Femur (tissue), 1 donor: ENCODE measurements at regions not wholly inside any gene's neighbourhood (a gene's known extent, or its start where the extent isn't known, plus 50 kb on each side); places are given as distances from the start of the nearest gene placed in this dataset.

Experiments
- DNase-seq: peaks from one replicate; pipeline ENCODE4 v3.0.0-alpha.2; 2017

- no peak for DNase-seq
Measured at GRCh38 chr9:38312406-38312805, 80.1 kb upstream of the ALDH1B1 start.

- peak; percentile 64 for DNase-seq
Measured at GRCh38 chr9:38311382-38312270, 80.9 kb upstream of the ALDH1B1 start.

- DNase-seq, result no peak
Measured at GRCh38 chr9:38309324-38310195, 82.9 kb upstream of the ALDH1B1 start.

GRCh38 chr9:38308136-38308535 is 84.4 kb upstream of the ALDH1B1 start:
- no peak for DNase-seq

- no peak for DNase-seq
Measured at GRCh38 chr9:38306899-38307298, 85.6 kb upstream of the ALDH1B1 start.

GRCh38 chr9:38305582-38305981 is 86.9 kb upstream of the ALDH1B1 start:
- no peak for DNase-seq

GRCh38 chr9:38301376-38302106 is 91.0 kb upstream of the ALDH1B1 start:
- DNase-seq, result no peak

GRCh38 chr9:38299856-38300255 is 92.6 kb upstream of the ALDH1B1 start:
- no peak for DNase-seq

GRCh38 chr9:38298904-38299303 is 93.6 kb upstream of the ALDH1B1 start:
- no peak for DNase-seq

GRCh38 chr9:38298503-38298902 is 94.0 kb upstream of the ALDH1B1 start:
- no peak for DNase-seq

- no peak for DNase-seq
Measured at GRCh38 chr9:38296807-38297206, 95.7 kb upstream of the ALDH1B1 start.

- DNase-seq, result no peak
Measured at GRCh38 chr9:38295764-38296163, 96.7 kb upstream of the ALDH1B1 start.

- DNase-seq, result peak; percentile 54
Measured at GRCh38 chr9:38294220-38294960, 98.1 kb upstream of the ALDH1B1 start.

GRCh38 chr9:38293022-38293421 is 99.5 kb upstream of the ALDH1B1 start:
- no peak for DNase-seq

- no peak for DNase-seq
Measured at GRCh38 chr9:38292480-38292879, 100.0 kb upstream of the ALDH1B1 start.

GRCh38 chr9:38289866-38290245 is 102.6 kb upstream of the ALDH1B1 start:
- DNase-seq, result no peak

- no peak for DNase-seq
Measured at GRCh38 chr9:38289236-38289865, 103.2 kb upstream of the ALDH1B1 start.

GRCh38 chr9:38288502-38288901 is 104.0 kb upstream of the ALDH1B1 start:
- DNase-seq, result no peak

- no peak for DNase-seq
Measured at GRCh38 chr9:38287420-38287985, 105.0 kb upstream of the ALDH1B1 start.

GRCh38 chr9:38286766-38287165 is 105.7 kb upstream of the ALDH1B1 start:
- no peak for DNase-seq

GRCh38 chr9:38286357-38286756 is 106.1 kb upstream of the ALDH1B1 start:
- DNase-seq, result no peak

- DNase-seq, result no peak
Measured at GRCh38 chr9:38285236-38285635, 107.3 kb upstream of the ALDH1B1 start.
